GM19351 (cell line): ENCODE measurements at regions not wholly inside any gene's neighbourhood (a gene's known extent, or its start where the extent isn't known, plus 50 kb on each side); places are given as distances from the start of the nearest gene placed in this dataset.
"Not testable (repeated sequence)": the region's sequence is repeated elsewhere in the genome, so short reads cannot be mapped to it uniquely, and the experiment has no call there.

Source experiments
- ATAC-seq: cut with Tn5 transposase; IDR thresholded peaks from one replicate; pipeline ENCODE4 v1.9.1; 2021; ENCODE audit warnings: mild to moderate bottlenecking, moderate library complexity; ENCODE audit not compliant: unreplicated experiment

DNA sequence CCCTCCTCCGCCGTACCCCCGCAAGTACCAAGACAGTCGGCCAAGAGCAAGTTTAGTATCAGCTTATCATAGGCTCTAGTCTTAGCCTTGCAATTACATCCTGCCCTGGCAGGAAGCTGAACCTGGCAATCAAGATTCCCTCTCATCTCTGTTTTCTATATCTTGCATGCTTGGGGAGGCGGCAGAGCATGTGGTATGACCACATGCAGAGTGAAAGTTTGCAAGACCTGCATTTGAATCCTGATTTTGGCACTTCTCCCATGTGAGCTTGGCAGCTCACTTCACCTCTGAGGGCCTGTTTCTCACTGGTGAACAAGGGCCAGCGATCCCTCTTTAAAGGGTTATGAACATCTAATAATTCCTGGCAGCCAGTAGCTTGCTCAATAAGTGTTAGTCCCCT, 106.1 kb upstream of the FRMD4B start:
- no peak for ATAC-seq

DNA sequence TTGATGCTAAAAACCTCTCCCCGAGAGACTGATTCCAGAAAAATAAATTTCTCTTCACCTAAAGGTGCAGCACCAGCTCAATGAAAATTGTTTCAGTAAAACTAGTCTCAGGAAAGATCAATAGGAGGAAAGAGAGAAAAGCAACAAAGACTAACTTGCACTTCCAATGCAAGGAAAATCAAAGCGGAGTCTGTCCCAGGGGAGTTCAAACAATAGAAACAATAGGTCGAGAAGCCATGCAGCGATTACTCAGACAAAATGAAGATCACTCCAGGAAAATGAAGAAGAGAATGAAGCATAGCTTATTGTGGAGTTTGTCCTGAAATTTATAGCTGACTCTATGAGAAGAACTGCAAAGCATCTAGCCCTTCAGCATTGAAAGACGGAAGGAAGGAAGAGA, 105.1 kb upstream of the FRMD4B start:
- ATAC-seq = no peak

DNA sequence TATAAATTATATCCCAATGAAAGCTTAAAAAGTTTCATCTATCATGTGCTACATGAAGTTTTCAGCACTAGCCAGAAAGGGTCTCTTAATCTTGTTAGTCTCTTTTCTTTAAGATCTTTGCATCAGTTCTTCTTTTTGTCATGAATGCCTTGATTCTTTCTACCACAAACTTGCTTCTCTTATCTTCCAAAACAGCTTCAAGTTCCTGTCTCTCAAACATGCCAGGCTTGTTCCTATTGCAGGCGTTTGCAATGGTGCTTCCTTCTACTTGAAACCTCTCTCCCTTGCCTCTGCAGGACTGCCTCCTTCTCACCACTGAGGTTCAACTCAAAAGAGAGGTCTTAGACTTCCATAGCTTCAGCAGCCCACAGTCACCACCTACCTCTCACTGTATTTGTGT, 104.3 kb upstream of the FRMD4B start:
- no peak for ATAC-seq

DNA sequence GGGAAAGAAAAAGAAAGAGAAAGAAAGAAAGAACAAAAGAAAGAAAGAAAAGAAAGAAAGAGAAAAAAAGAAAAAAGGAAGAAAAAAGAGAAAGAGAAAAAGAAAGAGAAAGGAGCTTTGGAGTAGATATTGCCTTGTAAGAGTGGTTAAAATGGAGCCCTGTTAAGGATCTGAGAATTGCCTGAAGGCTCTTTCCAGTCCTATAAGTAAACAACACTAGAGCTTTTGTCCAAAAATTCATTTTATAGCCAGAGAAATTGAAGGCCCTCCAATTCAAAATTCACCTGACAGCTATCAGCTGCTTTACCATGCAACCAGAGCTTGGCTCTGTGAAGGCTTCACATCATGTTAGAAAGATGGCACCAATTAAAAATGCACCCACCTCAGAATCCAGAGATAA, 102.1 kb upstream of the FRMD4B start:
- ATAC-seq = no peak

DNA sequence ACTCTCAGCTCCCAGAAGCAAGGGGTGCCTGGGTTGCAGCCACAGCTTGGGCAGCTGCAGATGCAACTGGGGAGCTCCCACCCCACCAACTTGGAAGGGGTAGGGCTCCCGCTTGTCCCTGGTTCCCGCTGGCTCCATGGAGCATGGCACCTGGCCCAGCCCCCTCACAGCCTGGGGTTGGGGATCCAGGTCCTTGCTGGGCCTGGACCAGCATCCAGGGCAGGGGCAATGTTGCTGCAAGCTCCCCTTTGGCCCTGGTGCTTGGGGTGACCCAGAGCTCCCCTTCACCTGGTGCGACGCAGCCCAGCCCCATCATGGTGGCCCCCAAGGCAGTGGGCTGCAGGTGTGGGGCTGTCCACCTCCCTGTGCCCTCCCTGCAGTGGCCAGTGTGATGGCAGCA, 99.6 kb upstream of the FRMD4B start:
- no peak for ATAC-seq

DNA sequence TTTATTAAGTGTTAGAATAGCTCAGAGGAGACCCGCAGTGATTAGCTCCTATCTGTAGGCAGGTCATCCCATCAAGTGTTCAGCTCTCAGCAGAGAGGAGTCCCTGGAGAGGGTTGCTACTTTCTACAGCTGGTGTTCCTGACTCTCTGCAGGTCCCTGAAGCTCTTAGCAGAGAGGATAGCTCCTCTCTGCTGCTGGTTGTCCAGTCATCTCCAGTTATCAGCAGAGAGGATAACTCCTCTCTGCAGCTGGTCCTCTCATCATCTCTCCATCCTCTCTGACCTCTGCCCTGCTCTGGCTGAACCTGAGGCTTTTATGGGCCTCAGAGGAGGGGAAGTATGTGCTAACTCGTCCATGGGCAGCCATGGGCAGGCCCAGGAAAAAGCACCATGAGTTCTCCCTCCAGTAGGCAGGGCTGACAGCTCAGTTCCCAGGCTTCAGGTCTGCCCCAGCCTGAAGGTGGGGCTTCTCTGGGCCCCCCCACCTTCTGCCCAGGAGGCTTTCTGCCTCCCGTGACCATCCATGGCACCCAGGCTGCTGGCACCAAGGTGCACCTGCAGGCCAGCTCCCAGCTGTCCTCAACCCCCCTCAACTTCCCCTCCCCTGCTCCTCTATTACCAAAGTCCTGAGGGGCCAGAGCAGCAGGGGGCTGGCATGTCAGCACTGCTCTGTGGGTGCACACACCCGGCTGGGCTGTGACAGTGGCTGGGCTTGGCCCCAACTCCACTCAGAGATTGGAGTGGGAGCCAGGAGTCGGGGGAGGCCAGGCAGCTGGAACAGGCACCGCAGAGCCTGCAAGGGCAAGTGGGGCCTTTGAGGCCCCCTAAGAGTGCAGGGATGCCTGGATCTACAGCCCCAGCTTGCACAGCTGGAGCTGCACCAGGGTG, 98.9 kb upstream of the FRMD4B start:
- ATAC-seq = no peak

DNA sequence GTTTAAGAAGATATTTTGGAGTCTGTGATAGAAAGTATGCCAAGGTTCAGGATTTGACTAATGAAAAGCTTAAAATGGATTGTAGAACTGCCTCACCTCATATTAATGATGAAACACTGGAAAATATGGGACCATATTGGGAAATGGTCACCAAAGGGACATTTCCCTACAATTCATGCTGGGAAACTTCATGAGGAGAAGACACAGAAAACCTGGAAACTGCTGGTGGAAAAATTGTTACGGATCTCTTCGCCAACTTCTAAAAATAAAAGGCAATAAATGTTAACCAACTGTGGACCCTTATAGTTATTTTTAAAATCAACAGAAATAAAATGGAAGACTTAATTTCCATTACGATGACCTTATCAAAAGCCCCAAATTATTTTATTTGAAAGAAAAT, 97.6 kb upstream of the FRMD4B start:
- no peak for ATAC-seq

DNA sequence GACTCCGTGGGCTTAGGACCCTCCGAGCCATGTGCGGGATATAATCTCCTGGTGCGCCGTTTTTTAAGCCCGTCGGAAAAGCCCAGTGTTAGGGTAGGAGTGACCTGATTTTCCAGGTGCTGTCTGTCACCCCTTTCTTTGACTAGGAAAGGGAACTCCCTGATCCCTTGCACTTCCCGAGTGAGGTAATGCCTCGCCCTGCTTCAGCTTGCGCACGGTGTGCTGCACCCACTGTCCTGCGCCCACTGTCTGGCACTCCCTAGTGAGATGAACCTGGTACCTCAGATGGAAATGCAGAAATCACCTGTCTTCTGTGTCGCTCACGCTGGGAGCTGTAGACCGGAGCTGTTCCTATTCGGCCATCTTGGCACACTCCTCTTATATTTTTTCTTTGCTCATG, 95.1 kb upstream of the FRMD4B start:
- ATAC-seq = not testable (repeated sequence)

DNA sequence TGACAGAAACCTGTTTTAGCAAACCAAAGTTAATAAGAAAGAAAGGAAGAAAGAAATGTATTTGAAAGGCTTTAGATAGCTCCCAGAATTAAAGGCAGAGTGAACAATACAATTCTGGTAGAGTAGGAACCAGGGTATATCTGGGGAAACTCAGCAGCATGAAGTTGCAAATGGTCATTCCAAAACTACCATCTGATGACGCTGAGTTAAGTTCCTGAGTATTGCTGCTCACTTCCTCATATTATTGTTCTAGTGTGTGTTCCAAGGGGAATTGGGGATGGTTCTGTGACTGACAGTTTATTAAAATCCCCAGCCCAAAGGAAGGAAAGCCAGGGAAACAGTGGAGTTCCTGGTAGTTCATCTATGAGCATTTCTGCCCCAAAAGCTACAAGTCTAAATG, 88.3 kb upstream of the FRMD4B start:
- ATAC-seq = no peak

DNA sequence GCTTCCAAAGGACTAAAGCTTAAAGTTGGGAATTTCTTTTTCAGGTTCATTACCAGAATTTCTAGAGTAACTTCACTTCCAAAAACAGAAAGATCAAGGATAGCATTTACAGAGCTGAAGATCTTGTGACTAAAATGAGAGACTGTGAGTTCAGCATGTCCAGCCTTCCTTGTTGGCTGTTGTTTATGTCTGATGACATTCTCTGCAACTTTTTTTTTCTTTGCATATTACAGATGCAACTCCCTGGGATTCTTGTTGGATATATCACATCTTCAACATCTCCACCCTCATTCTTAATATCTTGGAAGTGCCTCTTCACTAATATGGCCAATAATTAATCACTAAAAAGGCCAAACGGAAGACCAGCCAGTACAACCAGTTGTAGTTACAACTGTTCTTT, 86.2 kb upstream of the FRMD4B start:
- no peak for ATAC-seq

DNA sequence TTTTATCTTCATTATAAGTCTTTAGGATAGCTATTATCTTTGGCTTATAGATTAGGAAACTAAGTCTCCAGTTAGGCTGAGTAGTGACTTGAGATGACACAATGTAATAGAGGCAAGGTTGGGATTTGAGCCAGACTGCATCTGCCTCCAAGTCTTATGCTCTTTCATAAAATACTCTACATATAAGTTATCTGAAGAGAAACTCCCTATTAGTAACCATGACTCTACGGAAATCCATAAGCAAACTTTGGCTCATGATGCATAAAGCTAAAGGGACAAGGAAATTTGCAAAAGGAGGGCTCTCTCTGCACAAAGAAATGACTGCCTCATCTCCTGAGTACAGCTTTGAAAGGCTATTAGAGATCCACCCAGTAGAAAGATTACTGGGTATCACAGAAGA, 77.6 kb upstream of the FRMD4B start:
- no peak for ATAC-seq

DNA sequence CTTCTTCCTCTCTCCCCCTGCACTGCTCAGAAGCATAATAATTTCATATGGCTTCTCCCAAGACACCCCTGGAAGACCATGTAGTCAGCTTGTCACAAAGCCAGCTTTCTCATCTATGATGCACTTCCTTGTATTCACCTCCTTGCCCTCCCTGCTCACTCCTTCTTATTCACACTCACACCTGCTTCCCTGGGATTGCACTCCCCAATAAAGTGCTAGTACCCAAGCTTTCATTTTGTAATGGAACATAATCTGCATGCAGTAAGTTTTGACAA, 76.9 kb upstream of the FRMD4B start:
- ATAC-seq = no peak

DNA sequence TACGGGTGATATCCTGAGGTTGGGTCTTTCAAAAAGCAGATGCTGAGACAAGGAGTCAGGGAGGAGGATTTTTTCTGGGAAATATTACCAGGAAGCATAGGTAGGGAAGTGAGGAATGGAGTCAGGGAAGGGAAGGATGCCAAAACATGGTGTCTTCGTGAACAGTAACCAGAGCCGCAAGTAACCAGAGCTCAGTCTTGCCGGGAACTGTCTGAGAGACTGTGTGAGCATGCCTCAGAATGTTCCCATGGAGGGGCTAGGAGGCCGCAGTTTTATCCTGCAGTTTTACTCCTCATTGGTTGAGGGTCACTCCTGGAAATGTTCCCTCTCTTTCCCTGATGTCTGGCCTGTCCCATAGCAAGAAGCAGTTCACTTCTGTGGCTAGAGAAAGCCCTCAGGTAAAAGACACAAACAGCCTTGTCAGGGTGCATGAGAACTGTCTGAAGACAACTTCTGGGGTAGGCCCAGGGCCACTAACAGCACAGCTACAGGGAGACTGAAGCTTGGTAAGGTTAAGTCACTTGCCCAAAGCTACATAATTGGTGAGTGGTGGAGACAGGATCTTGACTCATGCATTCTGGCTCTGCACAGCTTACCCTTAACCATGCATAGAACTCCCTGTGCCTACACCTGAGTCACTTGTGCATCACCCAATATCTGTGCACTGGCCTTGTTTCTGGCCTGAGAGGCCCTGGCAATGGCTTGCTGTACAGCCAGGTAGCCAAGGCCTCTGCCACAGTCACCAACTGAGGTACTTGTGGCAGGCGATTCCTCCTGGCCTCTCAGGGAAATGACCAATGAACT, 76.3 kb upstream of the FRMD4B start:
- no peak for ATAC-seq

DNA sequence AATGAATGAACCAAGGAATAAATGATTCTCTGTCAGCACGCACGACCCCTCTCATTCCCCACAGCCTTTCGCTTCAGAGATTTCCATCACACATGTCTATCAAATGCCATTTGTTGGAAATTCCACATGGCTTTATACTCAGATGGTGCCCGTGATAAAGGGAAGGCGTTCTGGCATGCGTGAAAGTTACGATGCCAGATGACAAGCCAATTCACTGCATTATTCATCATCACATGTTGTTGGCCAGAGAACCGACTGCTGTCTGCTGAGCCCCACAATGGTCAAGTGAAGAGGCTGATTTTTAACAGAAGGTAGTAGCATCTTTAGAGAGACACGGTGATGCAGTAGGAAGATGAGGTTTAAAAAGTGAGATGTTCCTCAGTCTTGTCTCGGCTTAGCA, 74.1 kb upstream of the FRMD4B start:
- ATAC-seq = no peak

DNA sequence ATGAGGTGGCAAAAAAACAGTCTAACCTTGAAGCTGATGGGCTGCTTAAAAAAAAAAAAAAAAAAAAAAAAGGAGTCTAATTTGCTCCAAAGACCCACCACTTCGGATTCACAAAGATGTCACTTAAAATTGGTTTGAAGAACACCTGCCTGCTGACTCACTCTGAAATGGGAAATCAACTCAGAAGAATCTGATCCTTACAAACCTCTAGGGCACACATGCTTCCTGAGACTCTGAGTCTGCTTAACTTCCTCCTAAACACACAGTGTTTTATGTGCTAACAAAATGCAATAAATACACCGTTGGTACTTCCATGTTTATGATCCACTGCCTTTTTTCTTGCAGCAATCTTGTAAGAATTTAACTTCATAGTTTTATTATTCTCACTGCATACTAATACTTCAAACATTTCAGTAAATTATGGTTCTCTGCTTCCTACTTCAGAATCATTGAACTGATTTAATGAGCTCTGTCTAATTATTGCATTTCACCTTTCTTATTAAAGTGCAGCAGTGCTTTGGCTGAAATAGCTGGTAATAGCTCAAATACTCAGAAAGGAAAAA, 73.0 kb upstream of the FRMD4B start:
- ATAC-seq = no peak

DNA sequence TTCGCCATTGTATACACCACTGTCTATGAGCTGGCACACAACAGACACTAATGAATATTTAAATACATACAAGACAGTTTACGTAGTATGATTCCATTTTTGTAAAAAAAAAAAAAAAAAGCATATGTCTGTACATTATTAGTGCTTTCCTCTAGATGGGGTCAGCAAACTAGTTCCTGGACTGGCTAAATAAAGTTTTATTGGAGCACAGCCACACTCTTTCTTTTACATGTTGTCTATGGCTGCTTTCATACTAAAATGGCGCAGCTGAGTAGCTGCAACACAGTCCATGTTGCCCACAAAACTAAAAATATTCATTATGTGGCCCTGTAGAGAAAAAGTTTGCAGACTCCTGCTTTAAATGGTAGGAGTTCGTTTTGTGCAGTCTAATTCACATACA, 70.7 kb upstream of the FRMD4B start:
- no peak for ATAC-seq

DNA sequence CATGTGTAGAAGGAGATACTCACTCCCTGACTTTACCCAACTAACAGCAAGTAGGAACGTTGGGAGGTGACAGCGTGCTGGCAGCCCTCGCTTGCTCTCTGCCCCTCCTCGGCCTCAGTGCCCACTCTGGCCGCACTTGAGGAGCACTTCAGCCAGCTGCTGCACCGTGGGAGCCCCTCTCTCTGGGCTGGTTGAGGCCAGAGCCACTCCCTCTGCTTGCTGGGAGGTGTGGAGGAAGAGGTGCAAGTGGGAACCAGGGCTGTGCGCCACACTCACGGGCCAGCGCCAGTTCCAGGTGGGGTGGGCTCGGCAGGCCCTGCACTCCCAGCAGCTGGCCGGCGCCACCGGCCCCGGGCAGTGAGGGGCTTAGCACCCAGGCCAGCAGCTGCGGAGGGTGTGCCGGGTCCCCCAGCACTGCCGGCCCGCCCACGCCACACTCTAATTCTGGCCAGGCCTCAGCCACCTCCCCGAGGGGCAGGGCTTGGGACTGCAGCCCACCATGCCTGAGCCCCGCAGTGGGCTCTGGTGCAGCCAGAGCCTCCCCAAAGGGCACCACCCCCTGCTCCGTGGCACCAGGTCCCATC, 68.4 kb upstream of the FRMD4B start:
- ATAC-seq = no peak

DNA sequence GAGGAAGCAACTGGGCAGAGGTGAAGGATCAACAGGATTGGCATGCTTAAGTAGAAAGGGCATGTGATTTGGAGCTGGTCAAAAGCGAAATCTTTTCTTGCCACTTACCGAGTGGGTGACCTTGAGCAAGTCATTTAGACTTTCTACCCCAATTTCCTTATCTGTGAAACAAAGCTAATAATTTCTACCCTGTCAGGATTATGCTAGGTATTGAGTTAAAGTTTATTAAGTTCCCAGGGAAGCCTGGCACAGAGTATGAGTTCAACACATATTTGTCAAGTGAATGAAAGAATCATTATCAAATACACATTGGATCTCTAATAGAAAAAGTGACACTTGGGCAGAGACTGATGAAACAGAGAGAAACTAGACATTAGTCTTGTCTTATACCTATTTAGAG, 66.4 kb upstream of the FRMD4B start:
- no peak for ATAC-seq

DNA sequence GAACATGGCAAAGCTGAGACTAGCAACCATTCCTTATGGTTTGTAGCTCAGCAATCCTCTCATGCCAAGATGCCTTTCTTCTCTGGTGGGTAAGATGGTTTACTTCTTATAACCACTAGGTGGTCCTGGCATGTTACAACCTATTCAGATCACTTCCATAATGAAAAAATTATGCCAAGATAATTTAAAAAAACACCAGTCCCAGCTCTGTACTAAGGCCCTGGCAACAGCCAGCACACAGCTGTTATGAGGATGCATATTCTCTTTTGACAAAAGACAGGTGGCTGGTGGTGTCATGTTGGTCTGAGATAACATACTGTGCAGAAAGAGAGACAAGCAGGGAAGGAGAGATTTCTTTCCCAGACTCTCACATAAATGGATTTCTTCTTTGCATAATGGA, 65.7 kb upstream of the FRMD4B start:
- ATAC-seq = no peak

DNA sequence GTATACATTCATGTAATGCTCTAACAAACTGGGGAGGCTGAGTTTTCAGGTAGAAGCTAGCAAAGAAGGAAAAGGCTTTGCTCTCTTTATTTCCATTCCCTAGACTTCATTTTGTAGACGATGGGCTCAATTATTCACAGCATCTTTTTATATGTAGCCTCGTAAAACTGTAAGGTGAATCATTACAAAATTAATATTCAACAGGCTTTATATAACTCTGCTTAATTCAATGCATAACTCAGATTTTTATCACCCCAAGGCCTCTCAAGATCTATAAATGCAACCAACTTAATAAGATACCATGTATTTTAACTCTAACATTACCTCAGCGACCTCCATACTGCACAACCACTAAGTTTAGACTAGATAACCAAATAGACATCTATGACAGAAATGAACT, 63.0 kb upstream of the FRMD4B start:
- no peak for ATAC-seq

DNA sequence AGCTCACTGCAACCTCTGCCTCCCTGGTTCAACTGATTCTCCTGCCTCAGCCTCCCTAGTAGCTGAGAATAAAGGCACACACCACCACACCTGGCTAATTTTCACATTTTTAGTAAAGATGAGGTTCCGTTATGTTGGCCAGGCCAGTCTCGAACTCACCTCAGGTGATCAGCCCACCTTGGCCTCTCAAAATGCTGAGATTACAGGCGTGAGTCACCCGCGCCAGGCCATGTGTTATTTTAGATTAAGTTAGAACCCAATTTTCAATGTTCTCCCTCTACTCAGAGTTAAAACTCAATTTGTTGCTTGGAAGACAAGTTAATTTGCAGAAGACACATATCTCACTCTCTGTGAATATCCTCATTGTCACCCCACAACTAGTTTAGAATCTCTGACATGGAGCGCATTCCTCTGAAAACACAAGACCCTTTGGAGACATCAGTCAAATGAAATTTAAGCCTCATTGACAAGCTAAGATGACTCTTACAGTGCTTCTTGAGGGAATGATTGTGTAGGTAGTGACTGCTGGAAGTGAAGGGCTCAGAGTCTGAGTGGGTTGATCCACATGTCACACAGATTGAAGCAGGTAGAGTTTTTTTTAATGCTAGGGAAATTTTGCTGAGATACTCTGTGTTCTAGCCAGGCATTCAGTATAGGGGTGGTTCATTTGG, 60.6 kb upstream of the FRMD4B start:
- ATAC-seq = no peak
